AG09319 (cell line): ENCODE measurements at regions not wholly inside any gene's neighbourhood (a gene's known extent, or its start where the extent isn't known, plus 50 kb on each side); places are given as distances from the start of the nearest gene placed in this dataset.
"Not testable (repeated sequence)": the region's sequence is repeated elsewhere in the genome, so short reads cannot be mapped to it uniquely, and the experiment has no call there.

Experiments used
- DNase-seq: peaks from one replicate; pipeline ENCODE4 v3.0.0-alpha.2; 2010; ENCODE audit warnings: low read depth; ENCODE audit errors: extremely low read depth
- CTCF ChIP-seq: IDR thresholded peaks from 2 replicates; pipeline ENCODE4 v1.5.1; 2011; ENCODE audit warnings: low read depth, mild to moderate bottlenecking, inconsistent platforms, low read length, moderate library complexity

GRCh38 chr3:162626172-162626571 lies 1129.6 kb downstream of the OTOL1 start:
- TF ChIP-seq CTCF: no peak
- no peak for DNase-seq

GRCh38 chr3:162628531-162628930 lies 1131.9 kb downstream of the OTOL1 start:
- DNase-seq: no peak
- no peak for TF ChIP-seq CTCF

GRCh38 chr3:162629372-162629771 lies 1132.8 kb downstream of the OTOL1 start:
- TF ChIP-seq CTCF: no peak
- DNase-seq: no peak

- no peak for TF ChIP-seq CTCF
- no peak for DNase-seq
These were observed 1136.1 kb downstream of the OTOL1 start for GRCh38 chr3:162632672-162633071.

- not testable (repeated sequence) for DNase-seq
These were observed 1143.6 kb downstream of the OTOL1 start for GRCh38 chr3:162640208-162640607.

GRCh38 chr3:162641317-162641716 lies 1144.7 kb downstream of the OTOL1 start:
- TF ChIP-seq CTCF: no peak
- no peak for DNase-seq

- no peak for TF ChIP-seq CTCF
- no peak for DNase-seq
These were observed 1145.3 kb downstream of the OTOL1 start for GRCh38 chr3:162641907-162642306.

GRCh38 chr3:162643245-162643644 lies 1146.6 kb downstream of the OTOL1 start:
- no peak for TF ChIP-seq CTCF
- DNase-seq: no peak
